SK-N-SH (cell line): ENCODE measurements at regions not wholly inside any gene's neighbourhood (a gene's known extent, or its start where the extent isn't known, plus 50 kb on each side); places are given as distances from the start of the nearest gene placed in this dataset.
"Not testable (repeated sequence)": the region's sequence is repeated elsewhere in the genome, so short reads cannot be mapped to it uniquely, and the experiment has no call there.

ENCODE experiments used
- CTCF ChIP-seq: fragments of 200-600 bp; sonication (generic); IDR thresholded peaks from 2 replicates; pipeline ENCODE4 v1.6.1; 2017; ENCODE audit warnings: antibody characterized with exemption, mild to moderate bottlenecking, moderate library complexity
- EZH2phosphoT487 ChIP-seq: fragments of 200-600 bp; sonication (generic); IDR thresholded peaks from 2 replicates; pipeline ENCODE4 v1.6.1; 2017; ENCODE audit warnings: low read depth, mixed run types, mild to moderate bottlenecking, antibody characterized with exemption, moderate library complexity, borderline replicate concordance
- MAX ChIP-seq: IDR thresholded peaks from 2 replicates; pipeline ENCODE4 v1.4.0; 2012; ENCODE audit warnings: low read depth
- NRF1 ChIP-seq: IDR thresholded peaks from 2 replicates; pipeline ENCODE4 v1.6.1; 2012; ENCODE audit warnings: low read depth, mild to moderate bottlenecking, low read length
- POLR2AphosphoS5 ChIP-seq: IDR thresholded peaks from 2 replicates; pipeline ENCODE4 v1.6.1; 2012; ENCODE audit warnings: low read depth, low read length
- TEAD4 ChIP-seq: IDR thresholded peaks from 2 replicates; pipeline ENCODE4 v1.4.0; 2012; ENCODE audit warnings: mild to moderate bottlenecking, borderline replicate concordance; ENCODE audit not compliant: insufficient read depth
- USF2 ChIP-seq: fragments of 150-350 bp; IDR thresholded peaks from 2 replicates; pipeline ENCODE4 v1.6.1; 2017; ENCODE audit warnings: antibody characterized with exemption, low read length, low read depth, borderline replicate concordance

GRCh38 chr15:58323321-58323720, 108.5 kb upstream of the LIPC start:
- not testable (repeated sequence) for TF ChIP-seq POLR2AphosphoS5, CTCF, NRF1, USF2, MAX, EZH2phosphoT487, TEAD4
